Activated CD4-positive, alpha-beta T cell treated with anti-CD3 and anti-CD28 coated beads for 36 hours (primary cell): ENCODE measurements at regions not wholly inside any gene's neighbourhood (a gene's known extent, or its start where the extent isn't known, plus 50 kb on each side); places are given as distances from the start of the nearest gene placed in this dataset.

Source experiments
- ATAC-seq: fragments of 200-7000 bp; cut with Tn5 transposase; one replicate; pipeline ENCODE4 v1.10.0; 2021; ENCODE audit warnings: mild to moderate bottlenecking, moderate library complexity
- CTCF ChIA-PET: fragments of 350-600 bp; sonication (Branson Sonifier 250); formaldehyde crosslinking; loops from one replicate; lab custom pipeline; 2021; ENCODE audit warnings: antibody characterized with exemption; lab: Charles Lee
- POLR2A ChIA-PET: fragments of 350-600 bp; sonication (Branson Sonifier 250); formaldehyde crosslinking; loops from one replicate; lab custom pipeline; 2021; ENCODE audit warnings: antibody characterized with exemption, inconsistent platforms; lab: Charles Lee
- DNase-seq: peaks from one replicate; pipeline ENCODE4 v3.0.0-alpha.2; 2020
- H3K27ac Mint-ChIP-seq: one replicate; pipeline ENCODE4 v1.8.0; 2021; ENCODE audit warnings: mixed read lengths
- H3K27me3 Mint-ChIP-seq: one replicate; pipeline ENCODE4 v1.8.0; 2021; ENCODE audit warnings: mixed read lengths
- H3K36me3 Mint-ChIP-seq: one replicate; pipeline ENCODE4 v1.8.0; 2021; ENCODE audit warnings: low read depth, mixed read lengths
- H3K4me1 Mint-ChIP-seq: one replicate; pipeline ENCODE4 v1.8.0; 2021; ENCODE audit warnings: mixed read lengths
- H3K4me3 Mint-ChIP-seq: one replicate; pipeline ENCODE4 v1.8.0; 2021; ENCODE audit warnings: mild to moderate bottlenecking, moderate library complexity, mixed read lengths
- H3K9me3 Mint-ChIP-seq: one replicate; pipeline ENCODE4 v1.8.0; 2021; ENCODE audit warnings: low read depth, mixed read lengths
- intact Hi-C, 2 experiments: fragments of 100-400 bp; cut with DNase I in 1 of 2; cut with micrococcal nuclease in 1 of 2; formaldehyde crosslinking; loops; one replicate each; pipeline versions ENCODE4 v1.14.2 to v1.15.1; 2022 to 2024; cut with DNase I, micrococcal nuclease

- H3K4me3 Mint-ChIP-seq: no peak overlapping the region
- POLR2A ChIA-PET: no interaction called here
- H3K9me3 Mint-ChIP-seq: no peaks in the 10 kb centered on the region
- no peaks in the 10 kb centered on the region for H3K36me3 Mint-ChIP-seq
- no peaks in the 10 kb centered on the region for H3K27me3 Mint-ChIP-seq
- H3K4me1 Mint-ChIP-seq: peaks cover 54% of the 10 kb centered on the region
- DNase-seq: no peak
- intact Hi-C loops: no loop called here
- H3K27ac Mint-ChIP-seq: peak overlapping the region; percentile 30
- CTCF ChIA-PET: interaction anchor here (1.1 kb wide), 1 partner anchor 23 kb away, joined by 3 read pairs; no protein-coding TSS in a partner anchor
- ATAC-seq: no peak
These were observed 61.5 kb upstream of the GGTLC1 start for GRCh38 chr20:24050119-24050518.

GRCh38 chr20:24049081-24049480 lies 60.5 kb upstream of the GGTLC1 start:
- POLR2A ChIA-PET: no interaction called here
- CTCF ChIA-PET: interaction anchor here (0.7 to 1.1 kb wide), 3 partner anchors 22 to 52 kb away, joined by 3 read pairs; no protein-coding TSS in a partner anchor
- DNase-seq (peak; percentile 26), ATAC-seq (peak; percentile 60)
- no peaks in the 10 kb centered on the region for H3K36me3 Mint-ChIP-seq
- no peak overlapping the region for H3K4me3 Mint-ChIP-seq
- intact Hi-C loops: loop anchor here in 1 of 2 experiments (10.0 kb wide), 1 partner anchor 1116 kb away; no protein-coding TSS in a partner anchor
- H3K27me3 Mint-ChIP-seq: no peaks in the 10 kb centered on the region
- peak overlapping the region; percentile 65 for H3K27ac Mint-ChIP-seq
- H3K9me3 Mint-ChIP-seq: no peaks in the 10 kb centered on the region
- H3K4me1 Mint-ChIP-seq: peaks cover 61% of the 10 kb centered on the region

- no peaks in the 10 kb centered on the region for H3K36me3 Mint-ChIP-seq
- intact Hi-C loops: loop anchor here in 1 of 2 experiments (10.0 kb wide), 1 partner anchor 1117 kb away; no protein-coding TSS in a partner anchor
- peaks cover 61% of the 10 kb centered on the region for H3K4me1 Mint-ChIP-seq
- no peaks in the 10 kb centered on the region for H3K27me3 Mint-ChIP-seq
- no peak for DNase-seq
- H3K4me3 Mint-ChIP-seq: no peak overlapping the region
- no peaks in the 10 kb centered on the region for H3K9me3 Mint-ChIP-seq
- H3K27ac Mint-ChIP-seq: peak overlapping the region; percentile 65
- no peak for ATAC-seq
- ChIA-PET CTCF (interaction anchor here (1.1 to 1.6 kb wide), 2 partner anchors 18 to 144 kb away, joined by 3 to 5 read pairs; no protein-coding TSS in a partner anchor), POLR2A (no interaction called here)
These were observed 59.5 kb upstream of the GGTLC1 start for GRCh38 chr20:24048024-24048611.

- ChIA-PET CTCF (interaction anchor here (0.6 to 1.6 kb wide), 4 partner anchors 20 to 53 kb away, joined by 3 to 5 read pairs (median 4); no protein-coding TSS in a partner anchor), POLR2A (no interaction called here)
- Mint-ChIP-seq H3K4me3 (no peak overlapping the region), H3K9me3 (no peaks in the 10 kb centered on the region), H3K27me3 (no peaks in the 10 kb centered on the region), H3K36me3 (no peaks in the 10 kb centered on the region), H3K27ac (peak overlapping the region; percentile 27), H3K4me1 (peaks cover 61% of the 10 kb centered on the region)
- intact Hi-C loops: loop anchor here in 1 of 2 experiments (10.0 kb wide), 1 partner anchor 1118 kb away; no protein-coding TSS in a partner anchor
- DNase-seq (no peak), ATAC-seq (no peak)
These were observed 58.3 kb upstream of the GGTLC1 start for GRCh38 chr20:24046888-24047287.

GRCh38 chr20:24045621-24046318 lies 57.2 kb upstream of the GGTLC1 start:
- ChIA-PET CTCF (interaction anchor here (0.7 to 1.3 kb wide), 4 partner anchors 10 to 43 kb away, joined by 3 to 4 read pairs (median 3); no protein-coding TSS in a partner anchor), POLR2A (no interaction called here)
- H3K27ac Mint-ChIP-seq: peak overlapping the region; percentile 75
- DNase-seq (peak; percentile 66), ATAC-seq (peak; percentile 87)
- H3K9me3 Mint-ChIP-seq: no peaks in the 10 kb centered on the region
- intact Hi-C loops: loop anchor here (1.0 to 10.0 kb wide), 3 partner anchors 17 to 1119 kb away; no protein-coding TSS in a partner anchor
- H3K36me3 Mint-ChIP-seq: no peaks in the 10 kb centered on the region
- H3K4me3 Mint-ChIP-seq: no peak overlapping the region
- peaks cover 51% of the 10 kb centered on the region for H3K4me1 Mint-ChIP-seq
- H3K27me3 Mint-ChIP-seq: no peaks in the 10 kb centered on the region

- H3K9me3 Mint-ChIP-seq: no peaks in the 10 kb centered on the region
- CTCF ChIA-PET: interaction anchor here (1.5 kb wide), 1 partner anchor 12 kb away, joined by 6 read pairs; no protein-coding TSS in a partner anchor
- H3K27ac Mint-ChIP-seq: no peak overlapping the region
- POLR2A ChIA-PET: no interaction called here
- H3K36me3 Mint-ChIP-seq: no peaks in the 10 kb centered on the region
- intact Hi-C loops: loop anchor here in 1 of 2 experiments (10.0 kb wide), 1 partner anchor 1122 kb away; no protein-coding TSS in a partner anchor
- DNase-seq (no peak), ATAC-seq (no peak)
- no peak overlapping the region for H3K4me3 Mint-ChIP-seq
- H3K4me1 Mint-ChIP-seq: peaks cover 28% of the 10 kb centered on the region
- no peaks in the 10 kb centered on the region for H3K27me3 Mint-ChIP-seq
These were observed 54.7 kb upstream of the GGTLC1 start for GRCh38 chr20:24043294-24043693.

- intact Hi-C loops: loop anchor here in 1 of 2 experiments (10.0 kb wide), 1 partner anchor 1122 kb away; no protein-coding TSS in a partner anchor
- DNase-seq: no peak
- H3K4me1 Mint-ChIP-seq: peaks cover 28% of the 10 kb centered on the region
- ChIA-PET POLR2A (no interaction called here), CTCF (interaction anchor here (1.3 to 1.5 kb wide), 2 partner anchors 12 to 15 kb away, joined by 3 to 6 read pairs; no protein-coding TSS in a partner anchor)
- H3K4me3 Mint-ChIP-seq: no peak overlapping the region
- H3K27me3 Mint-ChIP-seq: no peaks in the 10 kb centered on the region
- no peak for ATAC-seq
- H3K27ac Mint-ChIP-seq: no peak overlapping the region
- no peaks in the 10 kb centered on the region for H3K36me3 Mint-ChIP-seq
- no peaks in the 10 kb centered on the region for H3K9me3 Mint-ChIP-seq
These were observed 54.1 kb upstream of the GGTLC1 start for GRCh38 chr20:24042646-24043045.

GRCh38 chr20:24040896-24041459 lies 52.4 kb upstream of the GGTLC1 start:
- Mint-ChIP-seq H3K9me3 (no peaks in the 10 kb centered on the region), H3K4me3 (no peak overlapping the region), H3K4me1 (peaks cover 16% of the 10 kb centered on the region), H3K36me3 (no peaks in the 10 kb centered on the region), H3K27ac (no peak overlapping the region), H3K27me3 (no peaks in the 10 kb centered on the region)
- intact Hi-C loops: loop anchor here in 1 of 2 experiments (10.0 kb wide), 1 partner anchor 1124 kb away; no protein-coding TSS in a partner anchor
- no peak for ATAC-seq
- no peak for DNase-seq
- ChIA-PET POLR2A (no interaction called here), CTCF (no interaction called here)

GRCh38 chr20:24039196-24039595 lies 50.6 kb upstream of the GGTLC1 start:
- CTCF ChIA-PET: interaction anchor here (1.1 kb wide), 1 partner anchor 17 kb away, joined by 3 read pairs; no protein-coding TSS in a partner anchor

More at GRCh38 chr20:24039196-24039595, 50.6 kb upstream of the GGTLC1 start:
- Mint-ChIP-seq H3K4me1 (peaks cover under 1% of the 10 kb centered on the region), H3K9me3 (no peaks in the 10 kb centered on the region), H3K27me3 (no peaks in the 10 kb centered on the region), H3K27ac (no peak overlapping the region), H3K4me3 (no peak overlapping the region), H3K36me3 (no peaks in the 10 kb centered on the region)
- POLR2A ChIA-PET: no interaction called here
- intact Hi-C loops: no loop called here
- ATAC-seq (no peak), DNase-seq (no peak)
